ENCODE measurements at regions not wholly inside any gene's neighbourhood (a gene's known extent, or its start where the extent isn't known, plus 50 kb on each side); places are given as distances from the start of the nearest gene placed in this dataset.
"Not testable (repeated sequence)": the region's sequence is repeated elsewhere in the genome, so short reads cannot be mapped to it uniquely, and the experiment has no call there.

GRCh38 chr16:70016751-70017150 lies 65.6 kb downstream of the CLEC18A start:
- TF ChIP-seq CTCF, EZH2phosphoT487 (IDR thresholded peaks at IDR 0.05): not testable (repeated sequence)
